ENCODE measurements at regions not wholly inside any gene's neighbourhood (a gene's known extent, or its start where the extent isn't known, plus 50 kb on each side); places are given as distances from the start of the nearest gene placed in this dataset.

GRCh38 chr18:7303316-7304060 is 72.6 kb downstream of the LRRC30 start:
- TF ChIP-seq, protein P1, sequence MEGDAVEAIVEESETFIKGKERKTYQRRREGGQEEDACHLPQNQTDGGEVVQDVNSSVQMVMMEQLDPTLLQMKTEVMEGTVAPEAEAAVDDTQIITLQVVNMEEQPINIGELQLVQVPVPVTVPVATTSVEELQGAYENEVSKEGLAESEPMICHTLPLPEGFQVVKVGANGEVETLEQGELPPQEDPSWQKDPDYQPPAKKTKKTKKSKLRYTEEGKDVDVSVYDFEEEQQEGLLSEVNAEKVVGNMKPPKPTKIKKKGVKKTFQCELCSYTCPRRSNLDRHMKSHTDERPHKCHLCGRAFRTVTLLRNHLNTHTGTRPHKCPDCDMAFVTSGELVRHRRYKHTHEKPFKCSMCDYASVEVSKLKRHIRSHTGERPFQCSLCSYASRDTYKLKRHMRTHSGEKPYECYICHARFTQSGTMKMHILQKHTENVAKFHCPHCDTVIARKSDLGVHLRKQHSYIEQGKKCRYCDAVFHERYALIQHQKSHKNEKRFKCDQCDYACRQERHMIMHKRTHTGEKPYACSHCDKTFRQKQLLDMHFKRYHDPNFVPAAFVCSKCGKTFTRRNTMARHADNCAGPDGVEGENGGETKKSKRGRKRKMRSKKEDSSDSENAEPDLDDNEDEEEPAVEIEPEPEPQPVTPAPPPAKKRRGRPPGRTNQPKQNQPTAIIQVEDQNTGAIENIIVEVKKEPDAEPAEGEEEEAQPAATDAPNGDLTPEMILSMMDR (IDR thresholded peaks at IDR 0.05; ENCODE audit: partially characterized antibody, unreplicated experiment), result no peak
- Mint-ChIP-seq H3K4me3 (ENCODE audit: unreplicated experiment) (no peak overlapping the region), H3K36me3 (ENCODE audit: unreplicated experiment) (peaks cover 7% of the 10 kb centered on the region), H3K27ac (ENCODE audit: unreplicated experiment) (no peak overlapping the region), H3K9me3 (ENCODE audit: unreplicated experiment) (peaks cover 4% of the 10 kb centered on the region), H3K4me1 (ENCODE audit: low read depth, unreplicated experiment) (no peaks in the 10 kb centered on the region), H3K27me3 (ENCODE audit: unreplicated experiment) (peaks cover 4% of the 10 kb centered on the region)
- DNase-seq, result no peak

DNA sequence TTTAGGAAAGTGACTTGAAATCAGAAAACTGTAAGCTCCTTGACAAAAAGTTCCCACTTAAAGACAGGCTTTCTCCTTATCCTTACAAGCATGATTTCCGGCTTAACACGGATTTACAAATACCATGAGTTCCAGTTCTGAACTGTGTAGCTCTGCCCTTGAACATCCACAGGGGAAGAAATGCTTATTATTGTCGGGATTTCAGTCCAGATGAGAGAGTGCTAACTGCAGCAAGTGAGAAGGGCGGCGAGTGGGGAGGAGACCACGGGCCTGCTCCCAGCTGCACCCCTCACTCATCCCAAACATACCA is 73.1 kb downstream of the LRRC30 start:
- DNase-seq, result no peak
- no peak overlapping the region for H3K27ac Mint-ChIP-seq (ENCODE audit: unreplicated experiment)
- peaks cover 7% of the 10 kb centered on the region for H3K36me3 Mint-ChIP-seq (ENCODE audit: unreplicated experiment)
- H3K4me3 Mint-ChIP-seq (ENCODE audit: unreplicated experiment), result no peak overlapping the region
- peaks cover 4% of the 10 kb centered on the region for H3K9me3 Mint-ChIP-seq (ENCODE audit: unreplicated experiment)
- H3K4me1 Mint-ChIP-seq (ENCODE audit: low read depth, unreplicated experiment), result no peaks in the 10 kb centered on the region
- TF ChIP-seq, protein P1 (IDR thresholded peaks at IDR 0.05; ENCODE audit: partially characterized antibody, unreplicated experiment), result no peak
- peaks cover 4% of the 10 kb centered on the region for H3K27me3 Mint-ChIP-seq (ENCODE audit: unreplicated experiment)

GRCh38 chr18:7305416-7305815 is 74.5 kb downstream of the LRRC30 start:
- H3K4me3 Mint-ChIP-seq (ENCODE audit: unreplicated experiment), result no peak overlapping the region
- TF ChIP-seq, protein P1 (IDR thresholded peaks at IDR 0.05; ENCODE audit: partially characterized antibody, unreplicated experiment), result no peak
- peaks cover 4% of the 10 kb centered on the region for H3K9me3 Mint-ChIP-seq (ENCODE audit: unreplicated experiment)
- peaks cover 4% of the 10 kb centered on the region for H3K27me3 Mint-ChIP-seq (ENCODE audit: unreplicated experiment)
- DNase-seq, result no peak
- H3K36me3 Mint-ChIP-seq (ENCODE audit: unreplicated experiment), result peaks cover 5% of the 10 kb centered on the region
- no peak overlapping the region for H3K27ac Mint-ChIP-seq (ENCODE audit: unreplicated experiment)
- H3K4me1 Mint-ChIP-seq (ENCODE audit: low read depth, unreplicated experiment), result peaks cover 2% of the 10 kb centered on the region

- peaks cover 2% of the 10 kb centered on the region for H3K4me1 Mint-ChIP-seq (ENCODE audit: low read depth, unreplicated experiment)
- no peak for DNase-seq
- no peaks in the 10 kb centered on the region for H3K36me3 Mint-ChIP-seq (ENCODE audit: unreplicated experiment)
- TF ChIP-seq, protein P1 (IDR thresholded peaks at IDR 0.05; ENCODE audit: partially characterized antibody, unreplicated experiment), result no peak
- no peak overlapping the region for H3K4me3 Mint-ChIP-seq (ENCODE audit: unreplicated experiment)
- H3K27ac Mint-ChIP-seq (ENCODE audit: unreplicated experiment), result no peak overlapping the region
- peaks cover 2% of the 10 kb centered on the region for H3K27me3 Mint-ChIP-seq (ENCODE audit: unreplicated experiment)
- peaks cover 4% of the 10 kb centered on the region for H3K9me3 Mint-ChIP-seq (ENCODE audit: unreplicated experiment)
Observed at GRCh38 chr18:7307030-7307429, 76.1 kb downstream of the LRRC30 start.

- no peak overlapping the region for H3K4me3 Mint-ChIP-seq (ENCODE audit: unreplicated experiment)
- peaks cover 2% of the 10 kb centered on the region for H3K27me3 Mint-ChIP-seq (ENCODE audit: unreplicated experiment)
- peaks cover under 1% of the 10 kb centered on the region for H3K36me3 Mint-ChIP-seq (ENCODE audit: unreplicated experiment)
- TF ChIP-seq, protein P1 (IDR thresholded peaks at IDR 0.05; ENCODE audit: partially characterized antibody, unreplicated experiment), result no peak
- peaks cover 4% of the 10 kb centered on the region for H3K9me3 Mint-ChIP-seq (ENCODE audit: unreplicated experiment)
- H3K27ac Mint-ChIP-seq (ENCODE audit: unreplicated experiment), result no peak overlapping the region
- DNase-seq, result no peak
- H3K4me1 Mint-ChIP-seq (ENCODE audit: low read depth, unreplicated experiment), result peaks cover 2% of the 10 kb centered on the region
Observed at GRCh38 chr18:7307526-7307925, 76.6 kb downstream of the LRRC30 start.
